Testis (tissue), 2 donors: ENCODE measurements at regions not wholly inside any gene's neighbourhood (a gene's known extent, or its start where the extent isn't known, plus 50 kb on each side); places are given as distances from the start of the nearest gene placed in this dataset.

ENCODE experiments used
- POLR2A ChIP-seq: fragments of 450-650 bp; IDR thresholded peaks from one replicate; pipeline ENCODE4 v1.6.1; 2017; ENCODE audit warnings: antibody characterized with exemption, mild to moderate bottlenecking, moderate library complexity
- TF ChIP-seq, protein P1 (sequence below), 3 experiments: fragments of 450-650 bp in 2 of 3; fragments of 200-600 bp in 1 of 3; sonication (generic) in 1 of 3; IDR thresholded peaks; one replicate each; pipeline ENCODE4 v1.5.1; 2016 to 2019; ENCODE audit warnings: antibody characterized with exemption in 3 of 3, mild to moderate bottlenecking in 2 of 3, moderate library complexity in 1 of 3

DNA sequence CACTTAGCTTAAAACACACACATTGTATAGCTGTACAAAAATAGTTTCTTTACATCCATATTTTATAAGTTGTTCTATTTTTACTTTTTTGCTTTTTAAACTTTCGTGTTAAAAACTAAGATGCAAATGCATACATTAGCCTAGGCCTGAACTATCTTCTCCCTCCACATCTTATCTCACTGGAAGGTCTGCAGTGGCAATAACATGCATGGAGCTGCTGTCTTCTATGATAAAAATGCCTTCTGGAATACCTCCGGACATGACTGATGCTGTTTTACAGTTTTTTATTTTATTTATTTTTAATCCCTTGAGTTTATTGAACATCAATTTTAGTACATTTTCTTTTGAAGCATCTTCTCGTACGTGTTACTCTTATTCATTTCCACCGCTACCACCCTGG, 112.3 kb upstream of the TSPAN8 start:
- TF ChIP-seq, protein P1, sequence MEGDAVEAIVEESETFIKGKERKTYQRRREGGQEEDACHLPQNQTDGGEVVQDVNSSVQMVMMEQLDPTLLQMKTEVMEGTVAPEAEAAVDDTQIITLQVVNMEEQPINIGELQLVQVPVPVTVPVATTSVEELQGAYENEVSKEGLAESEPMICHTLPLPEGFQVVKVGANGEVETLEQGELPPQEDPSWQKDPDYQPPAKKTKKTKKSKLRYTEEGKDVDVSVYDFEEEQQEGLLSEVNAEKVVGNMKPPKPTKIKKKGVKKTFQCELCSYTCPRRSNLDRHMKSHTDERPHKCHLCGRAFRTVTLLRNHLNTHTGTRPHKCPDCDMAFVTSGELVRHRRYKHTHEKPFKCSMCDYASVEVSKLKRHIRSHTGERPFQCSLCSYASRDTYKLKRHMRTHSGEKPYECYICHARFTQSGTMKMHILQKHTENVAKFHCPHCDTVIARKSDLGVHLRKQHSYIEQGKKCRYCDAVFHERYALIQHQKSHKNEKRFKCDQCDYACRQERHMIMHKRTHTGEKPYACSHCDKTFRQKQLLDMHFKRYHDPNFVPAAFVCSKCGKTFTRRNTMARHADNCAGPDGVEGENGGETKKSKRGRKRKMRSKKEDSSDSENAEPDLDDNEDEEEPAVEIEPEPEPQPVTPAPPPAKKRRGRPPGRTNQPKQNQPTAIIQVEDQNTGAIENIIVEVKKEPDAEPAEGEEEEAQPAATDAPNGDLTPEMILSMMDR (IDR thresholded peaks at IDR 0.05): no peak
- no peak for TF ChIP-seq POLR2A
